ENCODE measurements at regions not wholly inside any gene's neighbourhood (a gene's known extent, or its start where the extent isn't known, plus 50 kb on each side); places are given as distances from the start of the nearest gene placed in this dataset.
"Not testable (repeated sequence)": the region's sequence is repeated elsewhere in the genome, so short reads cannot be mapped to it uniquely, and the experiment has no call there.

DNA sequence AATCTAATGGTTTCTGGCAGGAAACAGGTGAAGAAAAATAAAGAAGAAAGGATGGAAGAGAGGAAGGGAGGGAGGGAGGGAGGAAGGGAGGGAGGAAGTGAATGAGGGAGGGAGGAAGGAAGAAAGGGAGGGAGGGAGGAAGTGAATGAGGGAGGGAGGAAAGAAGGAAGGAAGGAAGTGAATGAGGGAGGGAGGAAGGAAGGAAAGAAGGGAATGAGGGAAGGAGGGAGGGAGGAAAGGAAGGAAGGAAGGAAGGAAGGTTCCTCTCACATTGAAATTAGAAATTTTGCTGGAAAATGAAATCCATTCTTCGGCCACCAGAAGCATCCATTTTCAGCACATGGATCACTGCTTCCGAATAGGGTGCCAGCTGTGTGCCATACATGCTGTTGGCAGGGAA, 62.2 kb upstream of the PELI2 start:
- no peak for DNase-seq

DNA sequence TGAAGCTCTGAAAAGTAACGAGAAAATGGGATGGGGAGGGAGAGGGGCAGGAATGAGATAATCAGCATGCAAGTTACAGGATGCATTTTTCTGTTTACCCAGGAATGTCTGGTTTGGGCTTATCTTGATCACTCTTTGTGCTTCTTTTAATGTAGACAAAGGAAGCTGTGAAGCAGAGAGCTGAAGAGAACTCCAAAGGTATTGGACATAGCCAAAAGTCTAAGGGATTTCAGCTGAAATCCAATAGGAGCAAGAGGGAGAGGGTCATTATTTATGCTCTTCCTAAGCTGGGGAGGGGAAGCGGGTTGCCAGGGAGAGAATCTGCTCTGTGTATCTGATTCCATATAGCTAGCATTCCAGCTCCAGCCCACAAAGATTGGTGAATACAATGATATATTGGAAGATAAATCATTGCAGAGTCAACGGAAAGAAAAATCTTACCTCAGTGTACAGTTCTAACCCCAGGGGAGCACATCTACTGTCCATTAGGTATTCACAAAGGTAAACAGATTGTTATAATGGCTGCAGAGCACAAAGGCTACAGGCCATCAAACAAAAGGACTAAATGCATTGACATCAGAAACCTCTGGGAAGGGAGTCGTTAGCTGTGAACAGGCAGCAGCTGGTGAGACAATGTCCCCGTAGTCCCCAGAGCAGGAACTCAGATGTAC, 61.0 kb upstream of the PELI2 start:
- DNase-seq: no peak

DNA sequence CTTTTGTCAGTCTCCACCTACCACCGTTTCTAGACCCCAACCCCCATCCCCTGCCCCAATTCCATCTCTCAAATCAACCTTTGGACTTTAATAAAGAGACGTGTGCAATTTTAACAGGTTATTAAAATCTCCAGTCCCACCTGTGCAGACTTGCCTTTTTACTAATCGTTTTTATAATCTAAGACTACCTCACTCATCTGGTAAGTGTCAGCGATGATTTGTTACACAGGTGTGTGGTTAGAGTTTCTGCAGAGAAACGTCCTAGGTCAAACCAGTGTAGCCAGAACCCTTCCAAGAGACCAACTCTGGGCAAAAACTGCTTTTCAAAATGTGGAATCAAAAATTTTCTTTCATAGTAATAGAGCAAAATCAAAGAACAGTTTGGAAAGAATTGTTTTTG, 60.4 kb upstream of the PELI2 start:
- DNase-seq: no peak

DNA sequence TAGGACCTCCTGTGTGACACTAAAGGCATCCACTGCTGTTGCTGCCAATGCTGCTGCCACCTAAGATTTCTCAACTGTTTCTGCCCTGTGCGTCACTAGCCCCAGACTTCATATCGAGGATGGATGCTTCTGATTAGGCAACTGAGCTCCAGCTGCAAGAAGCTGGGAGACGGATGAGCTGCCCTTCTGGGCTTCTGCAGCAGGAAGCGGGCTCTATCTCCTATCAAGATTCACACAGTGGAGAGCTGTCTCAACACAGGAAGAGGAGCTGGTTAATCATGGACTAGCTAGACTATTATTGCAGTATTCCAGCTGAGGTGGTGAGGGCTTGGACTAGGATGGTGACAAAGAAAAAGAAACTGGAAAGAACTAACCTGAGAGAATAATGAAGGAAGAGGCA, 59.2 kb upstream of the PELI2 start:
- DNase-seq: no peak

DNA sequence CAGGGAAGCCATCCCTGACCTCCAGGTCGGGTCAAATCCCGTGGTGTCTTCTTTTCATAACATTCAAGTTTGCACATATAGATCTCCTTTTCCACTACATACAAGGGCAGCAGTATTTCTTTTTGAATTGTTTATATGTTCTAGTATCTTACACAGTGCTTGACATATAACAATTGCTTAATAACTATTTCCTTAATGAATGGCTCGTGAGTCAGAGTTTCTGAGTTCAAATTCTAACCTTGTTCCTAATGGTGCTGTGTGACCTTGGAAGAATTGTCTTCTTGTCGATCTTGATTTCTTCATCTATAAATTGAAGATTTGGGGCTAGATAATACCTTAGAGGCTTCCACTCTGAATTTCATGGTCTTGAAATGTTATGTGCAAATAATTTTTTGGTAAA, 57.2 kb upstream of the PELI2 start:
- no peak for DNase-seq

DNA sequence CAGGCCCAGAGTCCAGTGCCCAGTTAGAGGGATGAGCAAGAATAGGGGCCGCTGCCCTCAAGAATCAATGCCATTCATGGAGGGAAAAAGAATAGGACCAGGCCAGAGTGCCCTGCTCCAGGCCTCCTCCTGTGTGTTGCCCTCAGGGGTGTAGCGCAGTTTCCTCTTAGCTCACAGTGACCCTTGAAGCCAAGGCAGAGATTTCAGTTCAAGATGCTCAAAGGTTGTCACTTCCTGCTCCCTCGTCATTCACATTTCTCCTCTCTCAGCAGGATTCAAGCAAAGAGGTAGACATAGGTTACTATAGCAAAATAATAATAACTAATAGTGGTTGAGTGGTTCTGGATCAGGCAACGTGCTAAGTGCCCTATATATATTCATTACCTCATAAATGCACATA, 55.1 kb upstream of the PELI2 start:
- DNase-seq: no peak

DNA sequence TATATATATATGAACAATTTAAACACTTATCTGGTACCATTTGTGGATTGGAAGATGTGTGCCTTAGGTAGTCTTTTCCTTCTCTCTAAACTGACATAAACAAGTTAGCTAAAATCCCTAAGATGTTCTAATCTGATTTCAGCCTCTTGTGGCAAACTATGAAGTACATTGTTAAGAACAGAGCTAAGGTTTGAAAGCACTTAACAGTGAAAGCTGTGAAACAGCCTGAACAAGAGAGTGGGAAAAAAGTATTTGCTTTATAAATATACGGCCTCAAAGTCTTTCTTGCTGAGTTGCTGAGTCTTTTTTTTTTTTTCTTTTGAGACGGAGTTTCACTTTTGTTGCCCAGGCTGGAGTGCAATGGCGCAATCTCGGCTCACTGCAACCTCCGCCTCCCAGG, 53.7 kb upstream of the PELI2 start:
- DNase-seq: no peak

DNA sequence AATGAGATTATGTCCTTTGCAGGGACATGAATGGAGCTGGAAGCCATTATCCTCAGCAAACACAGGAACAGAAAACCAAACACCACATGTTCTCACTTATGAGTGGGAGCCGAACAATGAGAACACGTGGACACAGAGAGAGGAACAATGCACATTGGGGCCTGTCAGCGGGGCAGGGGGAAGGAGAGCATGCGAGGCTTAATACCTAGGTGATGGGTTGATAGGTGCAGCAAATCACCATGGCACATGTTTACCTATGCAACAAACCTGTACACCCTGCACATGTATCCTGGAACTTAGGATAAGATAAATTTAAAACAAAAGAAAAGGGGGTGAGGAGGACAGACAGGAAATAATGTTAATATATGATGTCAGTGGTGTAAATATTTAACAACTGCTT, 53.0 kb upstream of the PELI2 start:
- not testable (repeated sequence) for DNase-seq

DNA sequence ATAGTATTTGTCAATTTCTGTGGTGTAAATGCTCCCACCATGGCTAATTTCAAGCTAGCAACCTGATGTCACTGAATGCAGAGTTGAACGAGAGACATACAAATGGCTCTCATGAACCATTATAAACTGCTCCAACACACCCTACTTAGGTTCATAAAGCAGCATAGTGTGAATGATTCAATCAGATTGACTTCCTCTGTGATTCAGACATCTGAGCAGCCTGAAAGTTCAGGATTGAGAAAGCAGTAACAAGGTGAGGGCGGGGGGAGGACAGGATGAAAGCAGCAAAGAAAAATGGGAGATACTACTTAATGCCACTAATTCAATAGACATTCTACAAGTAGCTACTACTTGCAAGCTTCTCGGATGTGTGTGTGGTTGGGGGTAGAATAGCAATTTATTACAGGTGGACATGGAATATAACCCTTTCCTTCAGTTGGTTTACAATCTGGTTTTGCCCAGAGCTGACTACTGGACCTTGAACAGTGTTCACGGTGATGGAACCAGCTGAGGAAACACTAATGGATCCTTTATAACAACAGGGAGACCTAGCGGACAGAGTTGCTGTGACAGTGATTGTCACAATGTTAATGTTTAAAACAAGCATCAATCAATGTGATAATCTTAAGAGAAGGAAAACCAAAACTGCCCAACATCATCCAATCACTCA, 52.5 kb upstream of the PELI2 start:
- no peak for DNase-seq
